GM18508 (cell line): ENCODE measurements at regions not wholly inside any gene's neighbourhood (a gene's known extent, or its start where the extent isn't known, plus 50 kb on each side); places are given as distances from the start of the nearest gene placed in this dataset.
"Not testable (repeated sequence)": the region's sequence is repeated elsewhere in the genome, so short reads cannot be mapped to it uniquely, and the experiment has no call there.

ENCODE experiments used
- ATAC-seq: cut with Tn5 transposase; IDR thresholded peaks from one replicate; pipeline ENCODE4 v1.9.1; 2021; ENCODE audit warnings: moderate number of reproducible peaks; ENCODE audit not compliant: insufficient read depth, unreplicated experiment

- ATAC-seq, result no peak
Measured at GRCh38 chr22:46039535-46039934, 62.6 kb upstream of the WNT7B start.

DNA sequence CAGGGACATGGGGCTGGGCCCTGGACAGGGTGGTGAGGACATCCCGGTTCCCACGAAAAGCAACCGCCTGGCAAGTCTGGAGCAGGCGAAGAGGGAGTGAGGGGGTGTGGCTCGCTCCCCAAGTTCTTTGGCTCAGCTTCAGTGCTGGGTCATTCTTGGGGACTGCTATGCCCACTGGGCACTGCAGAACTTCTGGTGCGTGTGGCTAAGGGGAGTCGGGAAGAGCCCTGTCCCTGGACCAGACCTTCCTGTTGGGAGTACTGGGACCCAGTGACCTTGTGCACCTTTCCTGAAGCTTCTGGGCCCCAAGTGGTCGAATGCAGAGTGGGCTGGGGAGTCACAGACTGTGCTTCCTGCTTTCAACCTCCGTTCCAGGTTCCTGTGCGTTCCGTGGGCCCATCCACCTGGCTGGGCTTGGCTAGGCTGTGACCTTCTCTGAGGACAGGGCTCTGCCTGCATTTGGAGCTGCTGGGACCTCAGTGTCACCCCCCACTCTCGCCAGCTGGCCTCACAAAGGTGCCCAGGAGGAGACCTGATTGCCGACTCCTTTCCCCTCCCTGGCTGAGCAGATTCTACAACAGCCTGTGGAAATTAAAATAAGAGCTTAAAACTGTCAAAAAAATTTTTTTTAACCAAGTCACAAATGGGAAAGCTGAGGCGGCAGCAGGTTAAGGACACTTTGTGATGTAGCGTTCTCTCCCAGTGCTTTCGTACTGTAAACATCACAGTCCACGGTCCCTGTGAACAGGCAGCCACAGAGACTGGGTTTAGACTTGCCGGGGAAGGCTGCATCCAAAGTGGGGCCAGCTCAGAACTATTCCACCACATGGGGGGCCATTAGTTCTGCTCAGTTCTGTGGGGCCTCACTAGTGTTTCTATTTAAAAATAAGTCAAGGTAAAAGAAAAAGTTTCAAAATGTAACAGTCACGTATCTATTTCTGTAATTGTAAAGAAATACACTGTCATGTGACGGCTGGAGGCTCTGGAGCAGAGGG lies 63.8 kb upstream of the WNT7B start:
- no peak for ATAC-seq

- ATAC-seq, result no peak
Measured at GRCh38 chr22:46041642-46042041, 64.7 kb upstream of the WNT7B start.

GRCh38 chr22:46042786-46043185 lies 65.8 kb upstream of the WNT7B start:
- ATAC-seq, result no peak

GRCh38 chr22:46043339-46043738 lies 66.4 kb upstream of the WNT7B start:
- ATAC-seq, result no peak

DNA sequence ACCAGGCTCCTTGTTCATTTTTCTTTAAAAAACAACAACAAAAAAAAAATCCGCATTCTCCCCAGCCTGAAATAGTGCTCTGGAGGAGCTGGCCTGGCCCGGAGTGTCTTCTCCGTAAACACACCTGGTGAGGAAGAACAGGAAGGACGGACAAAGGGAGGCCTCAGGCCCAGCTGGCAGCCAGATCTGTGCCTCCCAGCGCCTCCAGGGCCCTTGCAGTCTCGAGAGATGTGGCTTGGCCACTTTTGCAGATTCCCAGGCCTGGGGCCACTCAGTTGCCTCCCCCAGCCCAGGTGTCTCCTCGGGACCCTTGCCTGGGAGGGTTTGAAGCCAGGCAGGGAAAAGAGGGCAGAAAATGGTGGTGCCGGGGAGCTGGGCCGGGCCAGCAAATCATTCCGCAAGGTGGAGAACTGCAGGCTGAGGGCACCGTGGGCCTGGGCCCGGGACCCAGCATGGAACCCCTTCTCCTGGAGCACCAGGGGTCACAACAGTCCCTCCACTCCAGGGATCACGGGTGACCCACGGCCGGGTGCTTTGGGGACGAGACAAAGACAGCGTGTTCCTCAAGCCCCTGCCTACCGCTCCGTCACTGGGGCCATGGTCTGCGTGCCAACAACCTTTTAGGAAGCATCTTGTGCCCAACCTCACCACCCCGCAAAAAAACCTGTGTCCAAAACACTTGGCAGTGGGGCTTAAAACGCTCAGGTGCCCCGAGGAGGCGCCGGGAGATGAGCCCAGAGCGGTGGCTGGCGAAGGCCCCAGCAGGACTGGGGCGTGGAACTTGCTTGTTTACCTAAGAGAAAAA lies 67.1 kb upstream of the WNT7B start:
- ATAC-seq, result no peak

GRCh38 chr22:46044621-46045458 lies 67.9 kb upstream of the WNT7B start:
- no peak for ATAC-seq

GRCh38 chr22:46045459-46046298 lies 68.7 kb upstream of the WNT7B start:
- no peak for ATAC-seq

GRCh38 chr22:46046299-46046685 lies 69.3 kb upstream of the WNT7B start:
- no peak for ATAC-seq

DNA sequence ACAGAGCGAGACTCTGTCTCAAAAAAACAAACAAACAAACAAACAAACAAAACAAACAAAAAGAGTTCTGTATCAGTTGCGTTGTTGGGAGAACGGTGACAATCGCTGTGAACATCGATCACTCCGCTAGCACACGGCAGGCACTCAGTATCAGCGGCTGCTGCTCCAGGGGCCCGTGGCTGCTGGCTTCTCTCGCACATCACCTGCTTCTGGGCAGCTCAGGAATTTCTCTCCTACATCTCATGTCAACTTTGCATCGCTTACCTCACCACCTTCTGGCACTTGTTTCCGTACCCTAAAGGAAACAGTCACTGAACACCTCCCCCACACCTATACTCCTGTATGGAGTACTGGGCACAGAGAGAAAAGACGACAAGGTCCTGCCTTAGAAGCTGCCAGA lies 70.3 kb upstream of the WNT7B start:
- ATAC-seq, result no peak

- no peak for ATAC-seq
Measured at GRCh38 chr22:46047841-46048595, 71.1 kb upstream of the WNT7B start.

GRCh38 chr22:46048661-46049060 lies 71.7 kb upstream of the WNT7B start:
- not testable (repeated sequence) for ATAC-seq

DNA sequence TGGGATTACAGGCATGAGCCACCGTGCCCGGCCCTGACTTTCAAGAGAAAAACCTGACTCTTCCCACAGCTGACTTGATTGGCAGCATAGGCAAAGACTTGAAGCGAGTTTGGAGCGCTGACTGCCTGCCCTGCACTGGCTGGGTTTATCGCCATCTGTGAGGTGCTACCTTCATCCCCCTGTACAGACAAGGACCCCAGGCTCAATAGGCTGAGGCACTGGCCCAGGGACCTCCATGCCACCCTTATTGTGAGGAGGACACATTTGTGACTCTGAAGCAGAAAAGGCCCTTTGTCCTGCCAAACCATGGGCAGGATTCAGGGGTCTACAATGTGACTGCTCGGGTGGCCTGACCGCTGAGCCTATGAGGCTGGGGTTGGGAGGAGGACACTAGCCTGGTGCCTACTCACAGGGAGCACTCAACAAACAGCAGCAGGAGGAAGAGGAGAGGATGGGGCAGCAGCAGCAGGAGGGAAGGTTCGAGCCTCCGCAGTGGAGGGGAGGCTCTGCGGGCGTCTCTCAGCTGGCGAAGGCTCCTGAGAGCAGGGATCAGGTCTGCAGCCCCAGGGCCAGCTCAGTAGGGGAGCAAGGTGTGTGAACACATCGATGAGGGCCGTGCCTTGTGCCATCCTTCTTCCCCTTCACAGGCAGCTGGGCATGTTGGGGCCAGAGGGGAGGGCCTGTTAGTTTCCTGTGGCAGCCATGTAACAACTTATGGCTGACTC lies 72.9 kb upstream of the WNT7B start:
- no peak for ATAC-seq

GRCh38 chr22:46050451-46050845 lies 73.5 kb upstream of the WNT7B start:
- ATAC-seq, result no peak

DNA sequence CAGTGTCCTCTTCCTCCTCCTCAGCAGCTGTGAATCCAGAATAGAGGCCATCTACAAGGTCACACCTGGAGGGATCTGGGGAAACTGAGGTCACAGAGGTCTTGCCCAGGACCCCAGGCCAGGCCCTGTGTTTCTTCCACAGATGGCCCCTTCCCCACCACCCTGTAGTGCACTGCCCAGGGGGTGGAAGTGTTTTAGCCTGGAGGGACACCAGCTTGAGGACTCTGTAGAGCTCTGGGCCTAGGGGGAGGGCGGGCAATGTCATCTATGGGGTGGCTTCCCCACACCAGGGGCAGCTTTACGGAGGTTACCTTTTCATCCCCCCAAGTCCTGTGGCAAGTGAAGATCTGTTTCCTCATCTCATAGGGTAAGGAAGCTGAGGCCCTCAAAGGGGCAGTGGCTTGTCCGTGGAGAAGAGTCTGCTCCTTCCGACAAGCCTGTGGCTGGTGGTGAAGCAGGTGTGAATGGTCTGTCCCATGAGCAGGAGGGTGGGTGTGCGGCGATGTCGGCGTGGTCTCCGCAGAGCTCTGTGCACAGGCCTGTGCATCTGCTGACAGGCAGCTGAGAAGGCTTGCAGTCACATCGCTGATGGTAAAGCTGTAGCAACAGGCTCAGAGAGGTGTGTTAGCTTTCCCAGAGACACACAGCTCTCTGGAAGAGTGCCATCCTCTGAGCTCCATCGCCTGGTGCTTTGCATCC lies 74.1 kb upstream of the WNT7B start:
- ATAC-seq, result no peak

GRCh38 chr22:46051646-46052045 lies 74.7 kb upstream of the WNT7B start:
- ATAC-seq, result no peak

GRCh38 chr22:46052331-46052771 lies 75.4 kb upstream of the WNT7B start:
- ATAC-seq, result no peak
